ENCODE measurements at regions not wholly inside any gene's neighbourhood (a gene's known extent, or its start where the extent isn't known, plus 50 kb on each side); places are given as distances from the start of the nearest gene placed in this dataset.

DNA sequence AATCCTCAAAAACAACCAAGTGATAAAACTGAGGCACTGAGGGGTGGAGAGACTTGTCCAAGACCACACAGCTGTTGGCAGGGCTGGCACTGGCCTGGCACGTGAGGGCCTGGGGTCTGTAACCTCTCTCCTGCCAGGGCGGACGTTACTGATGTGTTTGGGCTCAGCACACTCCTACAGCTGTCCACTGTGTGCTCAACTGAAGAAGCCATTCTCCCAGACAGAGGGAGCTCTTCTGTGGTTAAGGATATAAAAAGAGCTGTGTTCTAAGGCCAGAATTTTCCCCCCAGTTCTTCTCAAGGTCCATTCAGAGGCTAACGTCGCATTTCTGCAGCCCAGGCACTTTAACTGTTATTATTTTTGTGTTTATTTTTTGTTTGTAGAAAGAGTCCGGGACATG is 429.0 kb upstream of the ATP11B start:
- TF ChIP-seq, protein P1, sequence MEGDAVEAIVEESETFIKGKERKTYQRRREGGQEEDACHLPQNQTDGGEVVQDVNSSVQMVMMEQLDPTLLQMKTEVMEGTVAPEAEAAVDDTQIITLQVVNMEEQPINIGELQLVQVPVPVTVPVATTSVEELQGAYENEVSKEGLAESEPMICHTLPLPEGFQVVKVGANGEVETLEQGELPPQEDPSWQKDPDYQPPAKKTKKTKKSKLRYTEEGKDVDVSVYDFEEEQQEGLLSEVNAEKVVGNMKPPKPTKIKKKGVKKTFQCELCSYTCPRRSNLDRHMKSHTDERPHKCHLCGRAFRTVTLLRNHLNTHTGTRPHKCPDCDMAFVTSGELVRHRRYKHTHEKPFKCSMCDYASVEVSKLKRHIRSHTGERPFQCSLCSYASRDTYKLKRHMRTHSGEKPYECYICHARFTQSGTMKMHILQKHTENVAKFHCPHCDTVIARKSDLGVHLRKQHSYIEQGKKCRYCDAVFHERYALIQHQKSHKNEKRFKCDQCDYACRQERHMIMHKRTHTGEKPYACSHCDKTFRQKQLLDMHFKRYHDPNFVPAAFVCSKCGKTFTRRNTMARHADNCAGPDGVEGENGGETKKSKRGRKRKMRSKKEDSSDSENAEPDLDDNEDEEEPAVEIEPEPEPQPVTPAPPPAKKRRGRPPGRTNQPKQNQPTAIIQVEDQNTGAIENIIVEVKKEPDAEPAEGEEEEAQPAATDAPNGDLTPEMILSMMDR (IDR thresholded peaks at IDR 0.05; ENCODE audit: insufficient read depth, low read length) = no peak
- TF ChIP-seq, protein P2, sequence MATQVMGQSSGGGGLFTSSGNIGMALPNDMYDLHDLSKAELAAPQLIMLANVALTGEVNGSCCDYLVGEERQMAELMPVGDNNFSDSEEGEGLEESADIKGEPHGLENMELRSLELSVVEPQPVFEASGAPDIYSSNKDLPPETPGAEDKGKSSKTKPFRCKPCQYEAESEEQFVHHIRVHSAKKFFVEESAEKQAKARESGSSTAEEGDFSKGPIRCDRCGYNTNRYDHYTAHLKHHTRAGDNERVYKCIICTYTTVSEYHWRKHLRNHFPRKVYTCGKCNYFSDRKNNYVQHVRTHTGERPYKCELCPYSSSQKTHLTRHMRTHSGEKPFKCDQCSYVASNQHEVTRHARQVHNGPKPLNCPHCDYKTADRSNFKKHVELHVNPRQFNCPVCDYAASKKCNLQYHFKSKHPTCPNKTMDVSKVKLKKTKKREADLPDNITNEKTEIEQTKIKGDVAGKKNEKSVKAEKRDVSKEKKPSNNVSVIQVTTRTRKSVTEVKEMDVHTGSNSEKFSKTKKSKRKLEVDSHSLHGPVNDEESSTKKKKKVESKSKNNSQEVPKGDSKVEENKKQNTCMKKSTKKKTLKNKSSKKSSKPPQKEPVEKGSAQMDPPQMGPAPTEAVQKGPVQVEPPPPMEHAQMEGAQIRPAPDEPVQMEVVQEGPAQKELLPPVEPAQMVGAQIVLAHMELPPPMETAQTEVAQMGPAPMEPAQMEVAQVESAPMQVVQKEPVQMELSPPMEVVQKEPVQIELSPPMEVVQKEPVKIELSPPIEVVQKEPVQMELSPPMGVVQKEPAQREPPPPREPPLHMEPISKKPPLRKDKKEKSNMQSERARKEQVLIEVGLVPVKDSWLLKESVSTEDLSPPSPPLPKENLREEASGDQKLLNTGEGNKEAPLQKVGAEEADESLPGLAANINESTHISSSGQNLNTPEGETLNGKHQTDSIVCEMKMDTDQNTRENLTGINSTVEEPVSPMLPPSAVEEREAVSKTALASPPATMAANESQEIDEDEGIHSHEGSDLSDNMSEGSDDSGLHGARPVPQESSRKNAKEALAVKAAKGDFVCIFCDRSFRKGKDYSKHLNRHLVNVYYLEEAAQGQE (IDR thresholded peaks at IDR 0.05; ENCODE audit: insufficient replicate concordance, low read depth) = no peak
- TF ChIP-seq POLR2AphosphoS5 (IDR thresholded peaks at IDR 0.05; ENCODE audit: low read depth) (no peak), GABPA (IDR thresholded peaks at IDR 0.05; ENCODE audit: low read depth) (no peak)

All from HL-60 (cell line).